ENCODE measurements at regions not wholly inside any gene's neighbourhood (a gene's known extent, or its start where the extent isn't known, plus 50 kb on each side); places are given as distances from the start of the nearest gene placed in this dataset.

DNA sequence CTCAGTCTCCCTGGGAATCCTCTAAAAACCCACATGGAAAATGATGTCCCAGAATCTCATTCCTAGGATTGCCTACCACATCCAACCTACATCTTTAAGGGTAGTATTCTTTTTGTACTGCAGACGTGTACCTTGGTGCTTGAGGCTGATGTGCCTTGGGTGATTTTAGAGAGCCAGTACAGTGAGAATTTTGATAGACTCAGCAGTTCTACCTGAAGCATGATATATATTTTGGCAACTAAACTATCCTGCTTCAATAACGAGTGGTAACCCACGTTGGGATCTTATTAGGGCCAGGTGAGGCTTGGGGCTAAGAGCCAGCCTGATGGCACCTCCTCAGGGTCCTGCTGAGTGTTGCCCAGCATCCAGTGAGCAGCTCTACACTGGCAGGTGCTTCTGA, 140.4 kb downstream of the ZNF518B start:
- TF ChIP-seq, protein P1, sequence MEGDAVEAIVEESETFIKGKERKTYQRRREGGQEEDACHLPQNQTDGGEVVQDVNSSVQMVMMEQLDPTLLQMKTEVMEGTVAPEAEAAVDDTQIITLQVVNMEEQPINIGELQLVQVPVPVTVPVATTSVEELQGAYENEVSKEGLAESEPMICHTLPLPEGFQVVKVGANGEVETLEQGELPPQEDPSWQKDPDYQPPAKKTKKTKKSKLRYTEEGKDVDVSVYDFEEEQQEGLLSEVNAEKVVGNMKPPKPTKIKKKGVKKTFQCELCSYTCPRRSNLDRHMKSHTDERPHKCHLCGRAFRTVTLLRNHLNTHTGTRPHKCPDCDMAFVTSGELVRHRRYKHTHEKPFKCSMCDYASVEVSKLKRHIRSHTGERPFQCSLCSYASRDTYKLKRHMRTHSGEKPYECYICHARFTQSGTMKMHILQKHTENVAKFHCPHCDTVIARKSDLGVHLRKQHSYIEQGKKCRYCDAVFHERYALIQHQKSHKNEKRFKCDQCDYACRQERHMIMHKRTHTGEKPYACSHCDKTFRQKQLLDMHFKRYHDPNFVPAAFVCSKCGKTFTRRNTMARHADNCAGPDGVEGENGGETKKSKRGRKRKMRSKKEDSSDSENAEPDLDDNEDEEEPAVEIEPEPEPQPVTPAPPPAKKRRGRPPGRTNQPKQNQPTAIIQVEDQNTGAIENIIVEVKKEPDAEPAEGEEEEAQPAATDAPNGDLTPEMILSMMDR (IDR thresholded peaks at IDR 0.05), result no peak
- no peak for TF ChIP-seq EZH2 (IDR thresholded peaks at IDR 0.05; ENCODE audit: borderline replicate concordance, insufficient read depth, low read depth, low read length, poor library complexity, severe bottlenecking)

All from B cell (primary cell).